Neuronal stem cell (in vitro differentiated cells): ENCODE measurements at regions not wholly inside any gene's neighbourhood (a gene's known extent, or its start where the extent isn't known, plus 50 kb on each side); places are given as distances from the start of the nearest gene placed in this dataset.

Source experiments
- DNase-seq: peaks from one replicate; pipeline ENCODE4 v3.0.0-alpha.2; 2013; ENCODE audit warnings: low spot score
- H2AFZ ChIP-seq: one replicate; pipeline ENCODE4 v1.6.1; 2013; ENCODE audit warnings: mild to moderate bottlenecking, low read length, inconsistent platforms
- H2AK5ac ChIP-seq: 2 replicates; pipeline ENCODE4 v1.6.1; 2013; ENCODE audit warnings: low read depth, mild to moderate bottlenecking, inconsistent platforms, low read length, moderate library complexity, mixed read lengths
- H2BK120ac ChIP-seq: 2 replicates; pipeline ENCODE4 v1.6.1; 2013; ENCODE audit warnings: low read depth, mild to moderate bottlenecking, inconsistent platforms, low read length, moderate library complexity, mixed read lengths
- H2BK12ac ChIP-seq: one replicate; pipeline ENCODE4 v1.6.1; 2013; ENCODE audit warnings: low read length, inconsistent platforms
- H2BK15ac ChIP-seq: 2 replicates; pipeline ENCODE4 v1.6.1; 2013; ENCODE audit warnings: mild to moderate bottlenecking, low read length, inconsistent platforms, mixed read lengths
- H2BK5ac ChIP-seq: one replicate; pipeline ENCODE4 v1.6.1; 2013; ENCODE audit warnings: inconsistent platforms, mild to moderate bottlenecking, low read length, moderate library complexity
- H3K14ac ChIP-seq: one replicate; pipeline ENCODE4 v1.6.1; 2013; ENCODE audit warnings: low read length, inconsistent platforms
- H3K18ac ChIP-seq: 2 replicates; pipeline ENCODE4 v1.6.1; 2013; ENCODE audit warnings: low read length, inconsistent platforms
- H3K23ac ChIP-seq: 2 replicates; pipeline ENCODE4 v1.6.1; 2013; ENCODE audit warnings: low read depth, mild to moderate bottlenecking, mixed read lengths, low read length, inconsistent platforms; ENCODE audit not compliant: poor library complexity
- H3K27ac ChIP-seq: replicated peaks from 3 replicates; pipeline ENCODE4 v1.5.1; 2013; ENCODE audit warnings: low read length, inconsistent platforms
- H3K27me3 ChIP-seq, 3 experiments: 2 replicates each; pipeline ENCODE4 v1.6.1; 2013; ENCODE audit warnings: low read length in 3 of 3, mild to moderate bottlenecking in 2 of 3, inconsistent platforms in 1 of 3, low read depth in 1 of 3, mixed read lengths in 1 of 3, moderate library complexity in 1 of 3; ENCODE audit not compliant: control insufficient read depth in 3 of 3, insufficient read depth in 3 of 3
- H3K36me3 ChIP-seq, 2 donors: replicated peaks in 1 of 2; 2 replicates each; pipeline ENCODE4 v1.6.1; 2013; ENCODE audit warnings: low read length in 2 of 2; ENCODE audit not compliant: control insufficient read depth in 2 of 2, insufficient read depth in 2 of 2
- H3K4ac ChIP-seq: 2 replicates; pipeline ENCODE4 v1.6.1; 2013; ENCODE audit warnings: inconsistent platforms, mild to moderate bottlenecking, low read length, moderate library complexity
- H3K4me1 ChIP-seq, 2 donors: 1 replicate in 1 of 2; 2 replicates in 1 of 2; pipeline ENCODE4 v1.6.1; 2013; ENCODE audit warnings: low read length in 2 of 2, low read depth in 1 of 2; ENCODE audit not compliant: control insufficient read depth in 2 of 2, insufficient read depth in 1 of 2
- H3K4me2 ChIP-seq: one replicate; pipeline ENCODE4 v1.6.1; 2013; ENCODE audit warnings: mild to moderate bottlenecking, low read length, inconsistent platforms; ENCODE audit not compliant: insufficient read depth, poor library complexity, severe bottlenecking
- H3K4me3 ChIP-seq, 2 donors: 2 replicates each; pipeline ENCODE4 v1.5.1; 2013; ENCODE audit warnings: low read length in 2 of 2, mild to moderate bottlenecking in 2 of 2, inconsistent platforms in 1 of 2, moderate library complexity in 1 of 2
- H3K79me1 ChIP-seq: one replicate; pipeline ENCODE4 v1.6.1; 2013; ENCODE audit warnings: low read depth, mild to moderate bottlenecking, inconsistent platforms, low read length, moderate library complexity
- H3K9ac ChIP-seq: one replicate; pipeline ENCODE4 v1.6.1; 2013; ENCODE audit warnings: mild to moderate bottlenecking, low read depth, low read length, inconsistent platforms; ENCODE audit not compliant: poor library complexity
- H3K9me3 ChIP-seq, 2 donors: replicated peaks in 1 of 2; 2 replicates each; pipeline versions ENCODE3 to v1.6.1; 2013; ENCODE audit warnings: low read length in 2 of 2, mild to moderate bottlenecking in 2 of 2, inconsistent platforms in 1 of 2, low read depth in 1 of 2, mixed read lengths in 1 of 2, moderate library complexity in 1 of 2; ENCODE audit not compliant: control insufficient read depth in 2 of 2, insufficient read depth in 1 of 2
- H4K8ac ChIP-seq: one replicate; pipeline ENCODE4 v1.6.1; 2013; ENCODE audit warnings: low read depth, mild to moderate bottlenecking, inconsistent platforms, low read length, moderate library complexity
- H4K91ac ChIP-seq: one replicate; pipeline ENCODE4 v1.6.1; 2013; ENCODE audit warnings: low read length, low read depth, mild to moderate bottlenecking, inconsistent platforms; ENCODE audit not compliant: poor library complexity
- WGBS, 2 donors: extraction: QIAGEN DNeasy Blood & Tissue Kit; methylation state at CpG; one replicate each; pipeline ENCODE4 v1.1.7; 2013; ENCODE audit warnings: missing lambda C conversion rate in 2 of 2, mixed read lengths in 1 of 2; ENCODE audit not compliant: insufficient read length in 2 of 2, insufficient replicate concordance in 1 of 2; ENCODE audit errors: extremely low coverage in 2 of 2; 5-methylcytosine and 5-hydroxymethylcytosine counted together

- no CpG with 5 or more reads among the region's 5 CpGs for WGBS, 2 donors
These were observed 343.2 kb downstream of the ACTL7B start for GRCh38 chr9:108512426-108513173.

GRCh38 chr9:108511307-108511706 is 344.5 kb downstream of the ACTL7B start:
- Histone ChIP-seq H3K4me3 (no peak overlapping the region), H2AK5ac (no peak overlapping the region), H3K9me3 (no peaks in the 10 kb centered on the region), H3K4me2 (no peak overlapping the region), H3K27me3 (no peaks in the 10 kb centered on the region), H3K18ac (no peak overlapping the region), H2BK15ac (no peak overlapping the region), H3K23ac (no peak overlapping the region), H2BK12ac (no peak overlapping the region), H3K9ac (no peak overlapping the region), H2BK5ac (no peak overlapping the region), H3K27ac (no peak overlapping the region), H4K8ac (no peak overlapping the region), H2BK120ac (no peak overlapping the region), H3K14ac (no peak overlapping the region), H4K91ac (no peak overlapping the region), H3K79me1 (no peaks in the 10 kb centered on the region), H3K36me3 (no peaks in the 10 kb centered on the region), H2AFZ (no peak overlapping the region), H3K4me1 (no peaks in the 10 kb centered on the region), H3K4ac (no peak overlapping the region)
- DNase-seq, result no peak
- no CpG with 5 or more reads among the region's 5 CpGs for WGBS, 2 donors

More at GRCh38 chr9:108512426-108513173, 343.2 kb downstream of the ACTL7B start:
- no peak overlapping the region for H2BK15ac ChIP-seq
- H3K4me3 ChIP-seq, result no peak overlapping the region
- no peak overlapping the region for H2AK5ac ChIP-seq
- no peak overlapping the region for H2BK12ac ChIP-seq
- no peak overlapping the region for H3K27ac ChIP-seq
- no peaks in the 10 kb centered on the region for H3K9me3 ChIP-seq
- H2AFZ ChIP-seq, result no peak overlapping the region
- no peaks in the 10 kb centered on the region for H3K4me1 ChIP-seq
- H2BK120ac ChIP-seq, result no peak overlapping the region
- H3K36me3 ChIP-seq, result no peaks in the 10 kb centered on the region
- no peak for DNase-seq
- H2BK5ac ChIP-seq, result no peak overlapping the region
- H3K9ac ChIP-seq, result no peak overlapping the region
- H3K18ac ChIP-seq, result no peak overlapping the region
- H3K4ac ChIP-seq, result no peak overlapping the region
- no peaks in the 10 kb centered on the region for H3K79me1 ChIP-seq
- no peak overlapping the region for H3K23ac ChIP-seq
- no peak overlapping the region for H3K4me2 ChIP-seq
- H3K27me3 ChIP-seq, result no peaks in the 10 kb centered on the region
- H3K14ac ChIP-seq, result no peak overlapping the region
- no peak overlapping the region for H4K8ac ChIP-seq
- H4K91ac ChIP-seq, result no peak overlapping the region

- Histone ChIP-seq H3K36me3 (no peaks in the 10 kb centered on the region), H3K23ac (no peak overlapping the region), H3K4me1 (no peaks in the 10 kb centered on the region), H3K9ac (no peak overlapping the region), H3K9me3 (peaks cover 0 to 7% of the 10 kb centered on the region in 2 donors), H2BK15ac (no peak overlapping the region), H4K91ac (no peak overlapping the region), H3K18ac (no peak overlapping the region), H3K4ac (no peak overlapping the region), H3K4me3 (no peak overlapping the region), H4K8ac (no peak overlapping the region), H2BK120ac (no peak overlapping the region), H2AK5ac (no peak overlapping the region), H2AFZ (no peak overlapping the region), H3K4me2 (no peak overlapping the region), H3K27ac (no peak overlapping the region), H3K27me3 (no peaks in the 10 kb centered on the region), H2BK12ac (no peak overlapping the region), H2BK5ac (no peak overlapping the region), H3K14ac (no peak overlapping the region), H3K79me1 (peaks cover 2% of the 10 kb centered on the region)
- WGBS, 2 donors, result no CpG with 5 or more reads among the region's 4 CpGs
- no peak for DNase-seq
These were observed 358.9 kb downstream of the ACTL7B start for GRCh38 chr9:108496846-108497245.

- H3K4me3 ChIP-seq, result no peak overlapping the region
- no peak overlapping the region for H3K14ac ChIP-seq
- no peak overlapping the region for H3K9ac ChIP-seq
- no peak overlapping the region for H3K23ac ChIP-seq
- no peaks in the 10 kb centered on the region for H3K27me3 ChIP-seq
- H3K4me2 ChIP-seq, result no peak overlapping the region
- no peaks in the 10 kb centered on the region for H3K4me1 ChIP-seq
- no peak overlapping the region for H2BK120ac ChIP-seq
- H3K79me1 ChIP-seq, result no peaks in the 10 kb centered on the region
- WGBS, 2 donors, result no CpG with 5 or more reads among the region's 1 CpG
- H3K18ac ChIP-seq, result no peak overlapping the region
- no peak overlapping the region for H2BK15ac ChIP-seq
- no peak overlapping the region for H2AFZ ChIP-seq
- no peak overlapping the region for H4K91ac ChIP-seq
- no peak overlapping the region for H2BK5ac ChIP-seq
- no peak overlapping the region for H3K27ac ChIP-seq
- H2AK5ac ChIP-seq, result no peak overlapping the region
- H3K36me3 ChIP-seq, result no peaks in the 10 kb centered on the region
- no peaks in the 10 kb centered on the region for H3K9me3 ChIP-seq
- no peak overlapping the region for H2BK12ac ChIP-seq
- no peak overlapping the region for H4K8ac ChIP-seq
- DNase-seq, result no peak
- H3K4ac ChIP-seq, result no peak overlapping the region
These were observed 366.2 kb downstream of the ACTL7B start for GRCh38 chr9:108489567-108489966.
